H1 (cell line): ENCODE measurements at regions not wholly inside any gene's neighbourhood (a gene's known extent, or its start where the extent isn't known, plus 50 kb on each side); places are given as distances from the start of the nearest gene placed in this dataset.

Source experiments
- CTCF ChIA-PET: fragments of 300-600 bp; sonication (Branson Sonifier 250); formaldehyde crosslinking; loops from one replicate; lab custom pipeline; 2021; ENCODE audit not compliant: partially characterized antibody; lab: Charles Lee
- POLR2A ChIA-PET: fragments of 300-600 bp; sonication (Branson Sonifier 250); formaldehyde crosslinking; loops from one replicate; lab custom pipeline; 2021; ENCODE audit warnings: inconsistent platforms; ENCODE audit not compliant: partially characterized antibody; lab: Charles Lee
- DNase-seq, 2 experiments: peaks; one replicate each; pipeline versions ENCODE4 v3.0.0 to v3.0.0-alpha.2; 2010 to 2022; ENCODE audit warnings: low spot score in 2 of 2, low read depth in 1 of 2, mixed read lengths in 1 of 2
- FAIRE-seq: peaks from 2 replicates; lab custom pipeline; 2011; peaks lifted over from hg19 to GRCh38; lab: Jason Lieb, UNC
- H2AFZ ChIP-seq: 2 replicates; pipeline ENCODE4 v1.8.1; 2012; ENCODE audit warnings: low read length, inconsistent platforms
- H2AK5ac ChIP-seq: 2 replicates; pipeline ENCODE4 v1.6.1; 2013; ENCODE audit warnings: low read depth, low read length
- H2BK120ac ChIP-seq: replicated peaks from 2 replicates; pipeline ENCODE3; 2013; ENCODE audit warnings: low read depth, low read length, inconsistent platforms
- H2BK12ac ChIP-seq: 2 replicates; pipeline ENCODE4 v1.6.1; 2013; ENCODE audit warnings: low read depth, low read length
- H2BK15ac ChIP-seq: 2 replicates; pipeline ENCODE4 v1.6.1; 2013; ENCODE audit warnings: low read length
- H2BK20ac ChIP-seq: 2 replicates; pipeline ENCODE4 v1.6.1; 2013; ENCODE audit warnings: low read length
- H2BK5ac ChIP-seq: 2 replicates; pipeline ENCODE4 v1.6.1; 2013; ENCODE audit warnings: low read depth, low read length
- H3K14ac ChIP-seq: 2 replicates; pipeline ENCODE4 v1.6.1; 2013; ENCODE audit warnings: inconsistent platforms; ENCODE audit not compliant: insufficient read length
- H3K18ac ChIP-seq: 2 replicates; pipeline ENCODE4 v1.6.1; 2013; ENCODE audit warnings: low read length; ENCODE audit errors: extremely low read depth
- H3K23ac ChIP-seq: 2 replicates; pipeline ENCODE4 v1.6.1; 2013; ENCODE audit warnings: inconsistent platforms; ENCODE audit not compliant: insufficient read length
- H3K23me2 ChIP-seq: 2 replicates; pipeline ENCODE4 v1.6.1; 2013; ENCODE audit warnings: low read depth, low read length
- H3K27ac ChIP-seq: 2 replicates; pipeline ENCODE4 v1.6.1; 2011; ENCODE audit warnings: low read depth, low read length, inconsistent platforms
- H3K27me3 ChIP-seq, 4 experiments: replicated peaks in 1 of 4; 1 replicate in 1 of 4; 2 replicates in 3 of 4; pipeline versions ENCODE4 v1.6.1 to v1.8.1; 2011 to 2013; ENCODE audit warnings: low read length in 3 of 4, mild to moderate bottlenecking in 3 of 4, inconsistent platforms in 2 of 4, mixed read lengths in 2 of 4, moderate library complexity in 1 of 4; ENCODE audit not compliant: control insufficient read depth in 3 of 4, insufficient read depth in 3 of 4; ENCODE audit errors: extremely low read depth in 1 of 4
- H3K36me3 ChIP-seq, 4 experiments: 2 replicates each; pipeline versions ENCODE4 v1.6.1 to v1.8.1; 2011 to 2013; ENCODE audit warnings: mild to moderate bottlenecking in 4 of 4, low read length in 3 of 4, moderate library complexity in 2 of 4, control low read depth in 1 of 4, inconsistent platforms in 1 of 4; ENCODE audit not compliant: insufficient read depth in 4 of 4, control insufficient read depth in 2 of 4
- H3K4ac ChIP-seq: replicated peaks from 2 replicates; pipeline ENCODE3; 2013; ENCODE audit warnings: low read length, low read depth, mixed read lengths, inconsistent platforms; ENCODE audit not compliant: insufficient read length
- H3K4me1 ChIP-seq, 4 experiments: replicated peaks in 1 of 4; 1 replicate in 1 of 4; 2 replicates in 3 of 4; pipeline versions ENCODE4 v1.6.1 to v1.8.1; 2011 to 2013; ENCODE audit warnings: low read length in 3 of 4, inconsistent platforms in 2 of 4, mixed read lengths in 1 of 4; ENCODE audit not compliant: insufficient read depth in 4 of 4, control insufficient read depth in 3 of 4
- H3K4me2 ChIP-seq, 2 experiments: 2 replicates each; pipeline versions ENCODE4 v1.6.1 to v1.8.1; 2011 to 2013; ENCODE audit warnings: low read depth in 2 of 2, low read length in 2 of 2, control low read depth in 1 of 2, inconsistent platforms in 1 of 2, mild to moderate bottlenecking in 1 of 2; ENCODE audit not compliant: insufficient read depth in 1 of 2
- H3K4me3 ChIP-seq, 4 experiments: fragments of 200-600, 300-600 bp in 1 of 4; sonication (generic), shearing (Covaris generic), sonication (Bioruptor Twin) in 1 of 4; 2 replicates each; pipeline versions ENCODE4 v1.5.1 to v1.8.1; 2011 to 2016; ENCODE audit warnings: low read length in 4 of 4, low read depth in 3 of 4, control low read depth in 2 of 4, inconsistent platforms in 2 of 4, mild to moderate bottlenecking in 2 of 4, mixed read lengths in 1 of 4, moderate library complexity in 1 of 4; ENCODE audit not compliant: insufficient read depth in 2 of 4; ENCODE audit errors: extremely low read depth in 1 of 4
- H3K56ac ChIP-seq: replicated peaks from 2 replicates; pipeline ENCODE3; 2013; ENCODE audit warnings: low read depth, mild to moderate bottlenecking, mixed read lengths, low read length, inconsistent platforms; ENCODE audit not compliant: insufficient read length
- H3K79me1 ChIP-seq: 2 replicates; pipeline ENCODE4 v1.6.1; 2013; ENCODE audit warnings: low read depth, low read length, control low read depth
- H3K79me2 ChIP-seq, 2 experiments: 2 replicates each; pipeline versions ENCODE4 v1.6.1 to v1.8.1; 2012 to 2013; ENCODE audit warnings: low read length in 2 of 2, mild to moderate bottlenecking in 2 of 2, inconsistent platforms in 1 of 2; ENCODE audit not compliant: insufficient read depth in 2 of 2, control insufficient read depth in 1 of 2
- H3K9ac ChIP-seq, 4 experiments: replicated peaks in 1 of 4; 1 replicate in 1 of 4; 2 replicates in 3 of 4; pipeline versions ENCODE4 v1.6.1 to v1.8.1; 2011 to 2013; ENCODE audit warnings: low read depth in 3 of 4, low read length in 3 of 4, control low read depth in 2 of 4, mild to moderate bottlenecking in 2 of 4, moderate library complexity in 2 of 4, inconsistent platforms in 1 of 4; ENCODE audit errors: extremely low read depth in 1 of 4
- H3K9me3 ChIP-seq, 2 experiments: 2 replicates each; pipeline versions ENCODE4 v1.6.1 to v1.8.1; 2012 to 2013; ENCODE audit warnings: mild to moderate bottlenecking in 2 of 2, moderate library complexity in 2 of 2, control low read depth in 1 of 2, inconsistent platforms in 1 of 2, low read depth in 1 of 2, low read length in 1 of 2, mixed read lengths in 1 of 2; ENCODE audit not compliant: insufficient read depth in 2 of 2
- H4K20me1 ChIP-seq, 2 experiments: replicated peaks in 1 of 2; 2 replicates each; pipeline versions ENCODE3 to v1.8.1; 2011 to 2013; ENCODE audit warnings: inconsistent platforms in 2 of 2, low read length in 2 of 2, mild to moderate bottlenecking in 1 of 2; ENCODE audit not compliant: insufficient read depth in 2 of 2, control insufficient read depth in 1 of 2
- H4K5ac ChIP-seq: 2 replicates; pipeline ENCODE4 v1.6.1; 2013; ENCODE audit warnings: low read length, low read depth, mixed read lengths, inconsistent platforms; ENCODE audit not compliant: insufficient read length
- H4K8ac ChIP-seq: 2 replicates; pipeline ENCODE4 v1.8.0; 2013; ENCODE audit warnings: mild to moderate bottlenecking, moderate library complexity, low read length, inconsistent platforms; ENCODE audit not compliant: insufficient read depth; ENCODE audit errors: extremely low read depth
- H4K91ac ChIP-seq: replicated peaks from 2 replicates; pipeline ENCODE3; 2013; ENCODE audit warnings: low read length, mixed read lengths, inconsistent platforms; ENCODE audit not compliant: insufficient read length
- CBX8 ChIP-seq: fragments of 300-800, 300-1000 bp; sonication (generic); IDR thresholded peaks from 2 replicates; pipeline ENCODE4 v1.7.1; 2016; ENCODE audit warnings: low read depth, low read length, borderline replicate concordance
- CHD2 ChIP-seq: IDR thresholded peaks from 2 replicates; pipeline ENCODE4 v1.6.1; 2012; ENCODE audit warnings: low read length, improper control_type of control experiment
- EGR1 ChIP-seq: IDR thresholded peaks from 2 replicates; pipeline ENCODE4 v1.6.1; 2011; ENCODE audit warnings: low read depth, low read length, borderline replicate concordance
- GABPA ChIP-seq: IDR thresholded peaks from 2 replicates; pipeline ENCODE4 v1.6.1; 2011; ENCODE audit warnings: mild to moderate bottlenecking, low read length, moderate library complexity, borderline replicate concordance; ENCODE audit not compliant: insufficient read depth
- HDAC6 ChIP-seq: IDR thresholded peaks from one replicate; pipeline ENCODE4 v1.7.1; 2012; ENCODE audit warnings: low read depth, mild to moderate bottlenecking, inconsistent platforms, low read length, moderate library complexity
- KDM1A ChIP-seq: fragments of 200-600, 300-600 bp; sonication (generic); IDR thresholded peaks from 2 replicates; pipeline ENCODE4 v1.7.1; 2016; ENCODE audit warnings: mild to moderate bottlenecking, low read length, borderline replicate concordance
- POLR2A ChIP-seq, 2 experiments: IDR thresholded peaks; 1 replicate in 1 of 2; 2 replicates in 1 of 2; pipeline ENCODE4 v1.6.1; 2011; ENCODE audit warnings: low read depth in 2 of 2, low read length in 2 of 2, mild to moderate bottlenecking in 2 of 2; ENCODE audit errors: control extremely low read depth in 1 of 2
- RFX5 ChIP-seq: IDR thresholded peaks from 2 replicates; pipeline ENCODE4 v1.6.1; 2011; ENCODE audit warnings: low read depth, low read length, improper control_type of control experiment, borderline replicate concordance
- RNF2 ChIP-seq: fragments of 200-900, 300-1000 bp; sonication (generic); IDR thresholded peaks from 2 replicates; pipeline ENCODE4 v1.7.1; 2016; ENCODE audit warnings: borderline replicate concordance, low read depth, mild to moderate bottlenecking, antibody characterized with exemption, low read length; ENCODE audit not compliant: poor library complexity, severe bottlenecking; ENCODE audit errors: missing control alignments
- SP4 ChIP-seq: IDR thresholded peaks from 2 replicates; pipeline ENCODE4 v1.6.1; 2012; ENCODE audit warnings: low read length, inconsistent platforms
- TBP ChIP-seq: IDR thresholded peaks from 2 replicates; pipeline ENCODE4 v1.6.1; 2011; ENCODE audit warnings: low read depth, low read length, improper control_type of control experiment
- ZNF274 ChIP-seq: IDR thresholded peaks from 2 replicates; pipeline ENCODE4 v1.7.0; 2012; ENCODE audit warnings: low read length, borderline replicate concordance; ENCODE audit errors: extremely low read depth
- WGBS, 2 experiments: shearing (Covaris generic) in 1 of 2; methylation state at CpG; one replicate each; pipeline versions ENCODE4 v1.1.6 to v1.1.7; 2013 to 2015; ENCODE audit warnings: low lambda C conversion rate in 2 of 2, mixed read lengths in 2 of 2, inconsistent platforms in 1 of 2, low coverage in 1 of 2, missing lambda C conversion rate in 1 of 2; ENCODE audit not compliant: insufficient replicate concordance in 2 of 2, insufficient coverage in 1 of 2, insufficient read length in 1 of 2; ENCODE audit errors: extremely low coverage in 1 of 2, missing lambda C conversion rate in 1 of 2; 5-methylcytosine and 5-hydroxymethylcytosine counted together
- TF ChIP-seq, protein P1 (sequence below), 3 experiments: IDR thresholded peaks; 1 replicate in 2 of 3; 2 replicates in 1 of 3; pipeline versions ENCODE4 v1.5.1 to v1.6.1; 2011; ENCODE audit warnings: low read length in 3 of 3, mild to moderate bottlenecking in 3 of 3, inconsistent platforms in 2 of 3, low read depth in 1 of 3, moderate library complexity in 1 of 3; ENCODE audit not compliant: insufficient read depth in 1 of 3; ENCODE audit errors: control extremely low read depth in 1 of 3

DNA sequence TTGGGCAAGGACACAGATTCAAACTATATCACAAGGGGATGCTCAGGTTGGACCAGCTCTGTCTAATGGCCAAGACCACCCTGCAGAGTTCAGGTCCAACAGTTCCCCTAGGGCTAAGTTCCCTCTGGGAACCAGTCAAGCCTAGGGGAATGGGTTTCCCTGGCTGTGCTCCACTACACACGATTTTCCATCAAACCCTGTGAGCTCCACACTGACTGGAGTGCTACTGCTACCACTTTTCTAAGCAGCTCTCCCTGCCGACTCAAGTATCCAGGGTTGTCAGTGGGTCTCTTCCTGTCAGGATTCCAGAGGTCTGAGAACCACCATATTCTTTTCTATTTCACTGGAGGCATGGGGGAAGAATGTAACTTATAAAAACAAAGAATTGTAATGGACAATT lies 280.4 kb upstream of the COL3A1 start:
- Histone ChIP-seq H4K91ac (no peak overlapping the region), H2BK15ac (no peak overlapping the region), H3K79me1 (no peaks in the 10 kb centered on the region), H3K9ac (no peak overlapping the region), H2AK5ac (no peak overlapping the region), H3K27me3 (no peaks in the 10 kb centered on the region), H4K20me1 (no peaks in the 10 kb centered on the region), H3K4me2 (no peak overlapping the region), H3K23me2 (no peaks in the 10 kb centered on the region), H3K36me3 (no peaks in the 10 kb centered on the region), H3K56ac (no peak overlapping the region), H3K27ac (no peak overlapping the region), H4K8ac (no peak overlapping the region), H2BK120ac (no peak overlapping the region), H3K14ac (no peak overlapping the region), H4K5ac (no peak overlapping the region), H3K9me3 (no peaks in the 10 kb centered on the region), H3K79me2 (no peaks in the 10 kb centered on the region), H3K18ac (no peak overlapping the region), H2BK5ac (no peak overlapping the region), H3K4ac (no peak overlapping the region), H2BK20ac (no peak overlapping the region), H2AFZ (peak overlapping the region; percentile 96), H3K4me1 (peaks cover 0 to 10% (median 5%) of the 10 kb centered on the region in 4 experiments; a peak in 4 of 7 replicates), H2BK12ac (no peak overlapping the region), H3K4me3 (no peak overlapping the region), H3K23ac (no peak overlapping the region)
- DNase-seq (no peak), FAIRE-seq (no peak)
- CTCF ChIA-PET, result no interaction called here
- 72% methylated on average over 2 of the region's 2 CpGs; no CpG with 5 or more reads in 1 of the 2 experiments for WGBS, 2 experiments
- POLR2A ChIA-PET, result no interaction called here
- no peak for TF ChIP-seq POLR2A (IDR thresholded peaks at IDR 0.05; ENCODE audit: control extremely low read depth in 1 of 2, low read depth in 2 of 2, low read length in 2 of 2)
- TF ChIP-seq, protein P1, sequence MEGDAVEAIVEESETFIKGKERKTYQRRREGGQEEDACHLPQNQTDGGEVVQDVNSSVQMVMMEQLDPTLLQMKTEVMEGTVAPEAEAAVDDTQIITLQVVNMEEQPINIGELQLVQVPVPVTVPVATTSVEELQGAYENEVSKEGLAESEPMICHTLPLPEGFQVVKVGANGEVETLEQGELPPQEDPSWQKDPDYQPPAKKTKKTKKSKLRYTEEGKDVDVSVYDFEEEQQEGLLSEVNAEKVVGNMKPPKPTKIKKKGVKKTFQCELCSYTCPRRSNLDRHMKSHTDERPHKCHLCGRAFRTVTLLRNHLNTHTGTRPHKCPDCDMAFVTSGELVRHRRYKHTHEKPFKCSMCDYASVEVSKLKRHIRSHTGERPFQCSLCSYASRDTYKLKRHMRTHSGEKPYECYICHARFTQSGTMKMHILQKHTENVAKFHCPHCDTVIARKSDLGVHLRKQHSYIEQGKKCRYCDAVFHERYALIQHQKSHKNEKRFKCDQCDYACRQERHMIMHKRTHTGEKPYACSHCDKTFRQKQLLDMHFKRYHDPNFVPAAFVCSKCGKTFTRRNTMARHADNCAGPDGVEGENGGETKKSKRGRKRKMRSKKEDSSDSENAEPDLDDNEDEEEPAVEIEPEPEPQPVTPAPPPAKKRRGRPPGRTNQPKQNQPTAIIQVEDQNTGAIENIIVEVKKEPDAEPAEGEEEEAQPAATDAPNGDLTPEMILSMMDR (IDR thresholded peaks at IDR 0.05; ENCODE audit: control extremely low read depth in 1 of 3, insufficient read depth in 1 of 3, low read depth in 1 of 3, low read length in 3 of 3), result no peak
- TF ChIP-seq RFX5, result no peak
- TF ChIP-seq EGR1, result no peak
- TF ChIP-seq TBP, result no peak
- TF ChIP-seq KDM1A, result no peak
- TF ChIP-seq ZNF274, result no peak
- no peak for TF ChIP-seq CBX8
- no peak for TF ChIP-seq CHD2
- no peak for TF ChIP-seq HDAC6
- TF ChIP-seq SP4, result no peak
- TF ChIP-seq RNF2, result no peak
- no peak for TF ChIP-seq GABPA
